Mesenchymal stem cell (in vitro differentiated cells and primary cell): ENCODE measurements at regions not wholly inside any gene's neighbourhood (a gene's known extent, or its start where the extent isn't known, plus 50 kb on each side); places are given as distances from the start of the nearest gene placed in this dataset.

Experiments used
- DNase-seq: peaks from one replicate; pipeline ENCODE4 v3.0.0-alpha.2; 2013
- H2AFZ ChIP-seq: one replicate; pipeline ENCODE4 v1.6.1; 2013; ENCODE audit warnings: low read depth, mild to moderate bottlenecking, control low read depth, inconsistent platforms, low read length, moderate library complexity
- H2AK5ac ChIP-seq: 2 replicates; pipeline ENCODE4 v1.6.1; 2013; ENCODE audit warnings: low read length, moderate library complexity, mild to moderate bottlenecking, inconsistent platforms; ENCODE audit not compliant: severe bottlenecking
- H2BK120ac ChIP-seq: one replicate; pipeline ENCODE4 v1.6.1; 2013; ENCODE audit warnings: low read depth, mild to moderate bottlenecking, inconsistent platforms, low read length, moderate library complexity
- H2BK12ac ChIP-seq, 2 experiments: one replicate each; pipeline ENCODE4 v1.6.1; 2013; ENCODE audit warnings: inconsistent platforms in 2 of 2, low read length in 2 of 2, mild to moderate bottlenecking in 2 of 2, moderate library complexity in 2 of 2, control low read depth in 1 of 2
- H2BK15ac ChIP-seq: one replicate; pipeline ENCODE4 v1.6.1; 2013; ENCODE audit warnings: mild to moderate bottlenecking, low read depth, inconsistent platforms; ENCODE audit not compliant: poor library complexity, severe bottlenecking
- H2BK5ac ChIP-seq: 2 replicates; pipeline ENCODE4 v1.6.1; 2013; ENCODE audit warnings: low read depth, mild to moderate bottlenecking, low read length, control low read depth, inconsistent platforms; ENCODE audit not compliant: poor library complexity, severe bottlenecking
- H3K14ac ChIP-seq, 2 experiments: one replicate each; pipeline ENCODE4 v1.6.1; 2013; ENCODE audit warnings: inconsistent platforms in 2 of 2, low read length in 2 of 2, control low read depth in 1 of 2, mild to moderate bottlenecking in 1 of 2, moderate library complexity in 1 of 2
- H3K18ac ChIP-seq, 2 experiments: one replicate each; pipeline ENCODE4 v1.6.1; 2013; ENCODE audit warnings: inconsistent platforms in 2 of 2, low read length in 2 of 2, control low read depth in 1 of 2, low read depth in 1 of 2, mild to moderate bottlenecking in 1 of 2
- H3K23ac ChIP-seq, 2 experiments: one replicate each; pipeline ENCODE4 v1.6.1; 2013; ENCODE audit warnings: inconsistent platforms in 2 of 2, low read length in 2 of 2, mild to moderate bottlenecking in 2 of 2, moderate library complexity in 2 of 2, control low read depth in 1 of 2
- H3K27ac ChIP-seq: 2 replicates; pipeline ENCODE4 v1.5.1; 2013; ENCODE audit warnings: mild to moderate bottlenecking, moderate library complexity, low read length, control low read depth, inconsistent platforms; ENCODE audit not compliant: poor library complexity, severe bottlenecking
- H3K27me3 ChIP-seq, 2 experiments: 2 replicates each; pipeline versions ENCODE4 v1.6.1 to v1.7.0; 2013; ENCODE audit warnings: low read length in 2 of 2, mild to moderate bottlenecking in 2 of 2, moderate library complexity in 2 of 2, control low read depth in 1 of 2, inconsistent platforms in 1 of 2; ENCODE audit not compliant: control insufficient read depth in 1 of 2, insufficient read depth in 1 of 2
- H3K36me3 ChIP-seq, 2 experiments: 2 replicates each; pipeline versions ENCODE4 v1.6.1 to v1.7.0; 2013; ENCODE audit warnings: low read length in 2 of 2, control low read depth in 1 of 2, inconsistent platforms in 1 of 2, low read depth in 1 of 2, mild to moderate bottlenecking in 1 of 2; ENCODE audit not compliant: insufficient read depth in 2 of 2, control insufficient read depth in 1 of 2
- H3K4ac ChIP-seq, 2 experiments: one replicate each; pipeline ENCODE4 v1.6.1; 2013; ENCODE audit warnings: inconsistent platforms in 2 of 2, low read length in 2 of 2, mild to moderate bottlenecking in 2 of 2, moderate library complexity in 2 of 2, control low read depth in 1 of 2, low read depth in 1 of 2
- H3K4me1 ChIP-seq: 2 replicates; pipeline ENCODE4 v1.6.1; 2013; ENCODE audit warnings: low read depth, low read length, control low read depth; ENCODE audit not compliant: control insufficient read depth, insufficient read depth
- H3K4me2 ChIP-seq: 2 replicates; pipeline ENCODE4 v1.6.1; 2013; ENCODE audit warnings: low read length, mild to moderate bottlenecking, inconsistent platforms; ENCODE audit not compliant: poor library complexity, severe bottlenecking
- H3K4me3 ChIP-seq, 2 experiments: 2 replicates each; pipeline versions ENCODE4 v1.5.1 to v1.7.0; 2013; ENCODE audit warnings: low read length in 2 of 2, mild to moderate bottlenecking in 2 of 2, control low read depth in 1 of 2, low read depth in 1 of 2; ENCODE audit not compliant: insufficient read depth in 1 of 2
- H3K79me1 ChIP-seq: replicated peaks from 2 replicates; pipeline ENCODE4 v1.6.1; 2013; ENCODE audit warnings: mild to moderate bottlenecking, control low read depth, low read length, inconsistent platforms; ENCODE audit not compliant: poor library complexity, severe bottlenecking
- H3K9ac ChIP-seq: 2 replicates; pipeline ENCODE4 v1.7.0; 2013; ENCODE audit warnings: mild to moderate bottlenecking, low read length, moderate library complexity
- H3K9me3 ChIP-seq: 2 replicates; pipeline ENCODE4 v1.7.0; 2013; ENCODE audit warnings: mild to moderate bottlenecking, low read length; ENCODE audit not compliant: control insufficient read depth
- H4K8ac ChIP-seq: one replicate; pipeline ENCODE4 v1.6.1; 2013; ENCODE audit warnings: inconsistent platforms, mild to moderate bottlenecking, low read length, moderate library complexity
- H4K91ac ChIP-seq: one replicate; pipeline ENCODE4 v1.6.1; 2013; ENCODE audit warnings: mild to moderate bottlenecking, low read length, inconsistent platforms
- WGBS: methylation state at CpG from one replicate; pipeline ENCODE4 v1.1.7; 2013; ENCODE audit warnings: mixed read lengths; 5-methylcytosine and 5-hydroxymethylcytosine counted together

- Histone ChIP-seq H2BK120ac (no peak overlapping the region), H3K4me2 (no peak overlapping the region), H3K23ac (no peak overlapping the region), H3K14ac (no peak overlapping the region), H3K79me1 (no peaks in the 10 kb centered on the region), H2AFZ (no peak overlapping the region), H3K36me3 (no peaks in the 10 kb centered on the region), H2BK5ac (peak overlapping the region; percentile 8), H2AK5ac (no peak overlapping the region), H3K27me3 (peaks cover 0 to 7% of the 10 kb centered on the region in 2 experiments), H3K9me3 (no peaks in the 10 kb centered on the region), H2BK12ac (no peak overlapping the region), H3K18ac (no peak overlapping the region), H3K4me1 (no peaks in the 10 kb centered on the region), H2BK15ac (no peak overlapping the region), H3K4me3 (no peak overlapping the region), H3K27ac (no peak overlapping the region), H4K91ac (no peak overlapping the region), H4K8ac (no peak overlapping the region), H3K9ac (no peak overlapping the region), H3K4ac (no peak overlapping the region)
- DNase-seq: no peak
- WGBS: 91% methylated on average over 45 of the region's 47 CpGs
Measured at GRCh38 chr11:134712228-134713145, 300.4 kb upstream of the B3GAT1 start.

GRCh38 chr11:134711588-134711987, 299.5 kb upstream of the B3GAT1 start:
- Histone ChIP-seq H2BK15ac (no peak overlapping the region), H2BK120ac (no peak overlapping the region), H2AK5ac (no peak overlapping the region), H4K91ac (no peak overlapping the region), H3K23ac (no peak overlapping the region), H3K27me3 (peaks cover 0 to 6% of the 10 kb centered on the region in 2 experiments), H3K79me1 (no peaks in the 10 kb centered on the region), H3K14ac (no peak overlapping the region), H3K9me3 (no peaks in the 10 kb centered on the region), H3K18ac (no peak overlapping the region), H2BK12ac (no peak overlapping the region), H3K27ac (no peak overlapping the region), H3K4me3 (no peak overlapping the region), H3K9ac (no peak overlapping the region), H2AFZ (no peak overlapping the region), H3K36me3 (no peaks in the 10 kb centered on the region), H2BK5ac (no peak overlapping the region), H3K4ac (no peak overlapping the region), H3K4me2 (no peak overlapping the region), H4K8ac (no peak overlapping the region), H3K4me1 (no peaks in the 10 kb centered on the region)
- 88% methylated on average over 8 of the region's 8 CpGs for WGBS
- no peak for DNase-seq

GRCh38 chr11:134710861-134711407, 298.9 kb upstream of the B3GAT1 start:
- no peak overlapping the region for H3K14ac ChIP-seq
- no peak for DNase-seq
- no peak overlapping the region for H3K23ac ChIP-seq
- no peak overlapping the region for H2BK15ac ChIP-seq
- H3K9me3 ChIP-seq: no peaks in the 10 kb centered on the region
- H3K79me1 ChIP-seq: no peaks in the 10 kb centered on the region
- H2AK5ac ChIP-seq: no peak overlapping the region
- no peak overlapping the region for H2BK120ac ChIP-seq
- 78% methylated on average over 3 of the region's 4 CpGs for WGBS
- no peaks in the 10 kb centered on the region for H3K4me1 ChIP-seq
- H3K27me3 ChIP-seq: peaks cover 0 to 4% of the 10 kb centered on the region in 2 experiments
- no peak overlapping the region for H3K4ac ChIP-seq
- no peak overlapping the region for H3K4me2 ChIP-seq
- no peak overlapping the region for H4K91ac ChIP-seq
- H4K8ac ChIP-seq: no peak overlapping the region
- H2AFZ ChIP-seq: no peak overlapping the region
- H3K18ac ChIP-seq: no peak overlapping the region
- H3K9ac ChIP-seq: no peak overlapping the region
- H3K36me3 ChIP-seq: no peaks in the 10 kb centered on the region
- H3K4me3 ChIP-seq: no peak overlapping the region
- no peak overlapping the region for H2BK5ac ChIP-seq
- no peak overlapping the region for H2BK12ac ChIP-seq
- H3K27ac ChIP-seq: no peak overlapping the region

- Histone ChIP-seq H2BK12ac (no peak overlapping the region), H2BK5ac (no peak overlapping the region), H4K8ac (no peak overlapping the region), H2BK120ac (no peak overlapping the region), H2AFZ (no peak overlapping the region), H3K4me1 (no peaks in the 10 kb centered on the region), H3K9ac (no peak overlapping the region), H3K4ac (no peak overlapping the region), H3K14ac (no peak overlapping the region), H2BK15ac (no peak overlapping the region), H3K9me3 (no peaks in the 10 kb centered on the region), H3K36me3 (no peaks in the 10 kb centered on the region), H4K91ac (no peak overlapping the region), H3K27ac (no peak overlapping the region), H3K18ac (no peak overlapping the region), H3K23ac (no peak overlapping the region), H3K27me3 (no peaks in the 10 kb centered on the region), H3K79me1 (no peaks in the 10 kb centered on the region), H2AK5ac (no peak overlapping the region), H3K4me3 (no peak overlapping the region), H3K4me2 (no peak overlapping the region)
- WGBS: 79% methylated on average over 2 of the region's 3 CpGs
- no peak for DNase-seq
Measured at GRCh38 chr11:134705858-134706257, 293.8 kb upstream of the B3GAT1 start.
